ENCODE measurements at regions not wholly inside any gene's neighbourhood (a gene's known extent, or its start where the extent isn't known, plus 50 kb on each side); places are given as distances from the start of the nearest gene placed in this dataset.

DNA sequence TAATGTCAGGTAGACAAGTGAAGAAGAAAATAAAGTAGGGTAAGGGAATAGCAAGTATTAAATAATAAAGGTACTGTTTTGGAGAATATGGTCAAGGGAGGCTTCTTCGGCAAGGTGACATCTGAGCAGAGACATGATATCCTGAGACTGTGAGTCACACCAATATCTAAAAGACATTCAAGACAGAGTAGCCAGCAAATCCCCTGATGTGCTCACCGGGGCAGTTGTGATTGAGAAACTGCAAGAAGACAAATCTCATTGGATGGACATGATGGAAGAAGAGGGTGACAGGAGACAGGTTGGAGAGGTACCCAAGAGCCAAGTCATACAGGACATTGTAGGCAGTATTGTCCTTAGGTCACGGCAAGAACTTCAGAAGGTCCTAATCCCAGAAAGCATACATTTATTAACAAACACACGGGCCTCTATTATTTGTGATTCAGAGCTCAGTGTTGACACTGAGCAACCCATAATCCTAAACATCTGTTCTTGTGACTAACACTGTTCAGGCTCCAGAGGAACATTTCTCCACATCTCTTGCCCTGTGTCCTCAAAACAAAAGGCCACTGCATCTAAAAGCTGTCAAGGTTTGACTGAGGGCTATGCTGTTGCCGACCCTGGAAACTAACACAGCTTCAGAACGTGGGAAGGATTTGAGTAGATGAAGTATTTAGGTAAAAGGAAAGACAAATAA lies 258.7 kb upstream of the CLINT1 start:
- TF ChIP-seq POLR2A (IDR thresholded peaks at IDR 0.05) = no peak
- TF ChIP-seq, protein P1, sequence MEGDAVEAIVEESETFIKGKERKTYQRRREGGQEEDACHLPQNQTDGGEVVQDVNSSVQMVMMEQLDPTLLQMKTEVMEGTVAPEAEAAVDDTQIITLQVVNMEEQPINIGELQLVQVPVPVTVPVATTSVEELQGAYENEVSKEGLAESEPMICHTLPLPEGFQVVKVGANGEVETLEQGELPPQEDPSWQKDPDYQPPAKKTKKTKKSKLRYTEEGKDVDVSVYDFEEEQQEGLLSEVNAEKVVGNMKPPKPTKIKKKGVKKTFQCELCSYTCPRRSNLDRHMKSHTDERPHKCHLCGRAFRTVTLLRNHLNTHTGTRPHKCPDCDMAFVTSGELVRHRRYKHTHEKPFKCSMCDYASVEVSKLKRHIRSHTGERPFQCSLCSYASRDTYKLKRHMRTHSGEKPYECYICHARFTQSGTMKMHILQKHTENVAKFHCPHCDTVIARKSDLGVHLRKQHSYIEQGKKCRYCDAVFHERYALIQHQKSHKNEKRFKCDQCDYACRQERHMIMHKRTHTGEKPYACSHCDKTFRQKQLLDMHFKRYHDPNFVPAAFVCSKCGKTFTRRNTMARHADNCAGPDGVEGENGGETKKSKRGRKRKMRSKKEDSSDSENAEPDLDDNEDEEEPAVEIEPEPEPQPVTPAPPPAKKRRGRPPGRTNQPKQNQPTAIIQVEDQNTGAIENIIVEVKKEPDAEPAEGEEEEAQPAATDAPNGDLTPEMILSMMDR (IDR thresholded peaks at IDR 0.05) = no peak

Measured in lower leg skin (tissue), 3 donors.